SK-N-SH (cell line): ENCODE measurements at regions not wholly inside any gene's neighbourhood (a gene's known extent, or its start where the extent isn't known, plus 50 kb on each side); places are given as distances from the start of the nearest gene placed in this dataset.
"Not testable (repeated sequence)": the region's sequence is repeated elsewhere in the genome, so short reads cannot be mapped to it uniquely, and the experiment has no call there.

ENCODE experiments used
- CTCF ChIA-PET: fragments of 300-600, 350-600 bp; formaldehyde crosslinking; extraction: SDS; loops from one replicate; lab custom pipeline; 2021; lab: Yijun Ruan, JAX
- POLR2A ChIA-PET: fragments of 350-600 bp; sonication (Branson Sonifier 250); formaldehyde crosslinking; extraction: SDS; loops from one replicate; lab custom pipeline; 2020; ENCODE audit warnings: antibody characterized with exemption, inconsistent platforms; lab: Yijun Ruan, JAX
- DNase-seq: peaks from one replicate; pipeline ENCODE4 v3.0.0; 2012
- H2AFZ ChIP-seq: fragments of 200-600 bp; sonication (generic); 2 replicates; pipeline ENCODE4 v1.8.1; 2016; ENCODE audit warnings: antibody characterized with exemption, mild to moderate bottlenecking, low read depth
- H3F3A ChIP-seq: fragments of 200-600 bp; sonication (generic); replicated peaks from 2 replicates; pipeline ENCODE3; 2016; ENCODE audit warnings: antibody characterized with exemption, mild to moderate bottlenecking; ENCODE audit not compliant: insufficient read depth
- H3K27ac ChIP-seq, 2 experiments: fragments of 200-500 bp in 1 of 2; fragments of 200-600 bp in 1 of 2; sonication (Bioruptor generic) in 1 of 2; sonication (generic), shearing (Covaris generic) in 1 of 2; 2 replicates each; pipeline versions ENCODE4 v1.5.1 to v1.6.1; 2014 to 2016; ENCODE audit warnings: low read depth in 2 of 2, inconsistent platforms in 1 of 2, low read length in 1 of 2, mild to moderate bottlenecking in 1 of 2, mixed read lengths in 1 of 2
- H3K27me3 ChIP-seq: fragments of 200-600 bp; sonication (generic), shearing (Covaris generic); 2 replicates; pipeline ENCODE4 v1.6.1; 2016; ENCODE audit warnings: mixed run types; ENCODE audit not compliant: insufficient read depth
- H3K36me3 ChIP-seq, 2 experiments: fragments of 200-500 bp in 1 of 2; fragments of 200-600 bp in 1 of 2; sonication (Bioruptor generic) in 1 of 2; sonication (generic) in 1 of 2; replicated peaks in 1 of 2; 2 replicates each; pipeline versions ENCODE3 to v1.5.1; 2014 to 2016; ENCODE audit warnings: low read length in 1 of 2, mild to moderate bottlenecking in 1 of 2; ENCODE audit not compliant: insufficient read depth in 2 of 2, control insufficient read depth in 1 of 2
- H3K4me1 ChIP-seq, 2 experiments: fragments of 200-500 bp in 1 of 2; fragments of 200-600 bp in 1 of 2; sonication (Bioruptor generic) in 1 of 2; sonication (generic), shearing (Covaris generic) in 1 of 2; 2 replicates each; pipeline versions ENCODE4 v1.5.1 to v1.6.1; 2014 to 2016; ENCODE audit warnings: low read depth in 1 of 2, low read length in 1 of 2, mixed run types in 1 of 2; ENCODE audit not compliant: insufficient read depth in 2 of 2, control insufficient read depth in 1 of 2
- H3K4me2 ChIP-seq: fragments of 200-600 bp; sonication (generic), shearing (Covaris generic); 2 replicates; pipeline ENCODE4 v1.6.1; 2017; ENCODE audit warnings: mixed run types
- H3K4me3 ChIP-seq, 2 experiments: fragments of 200-500 bp in 1 of 2; fragments of 200-600 bp in 1 of 2; sonication (Bioruptor generic) in 1 of 2; sonication (generic), shearing (Covaris generic) in 1 of 2; 2 replicates each; pipeline versions ENCODE4 v1.5.1 to v1.8.1; 2014 to 2016; ENCODE audit warnings: low read depth in 2 of 2, inconsistent platforms in 1 of 2, low read length in 1 of 2, mild to moderate bottlenecking in 1 of 2, mixed read lengths in 1 of 2, moderate library complexity in 1 of 2
- H3K79me2 ChIP-seq: fragments of 200-600 bp; sonication (generic); 2 replicates; pipeline ENCODE4 v1.8.1; 2017; ENCODE audit warnings: mild to moderate bottlenecking; ENCODE audit not compliant: insufficient read depth
- H3K9ac ChIP-seq: fragments of 200-600 bp; sonication (generic); 2 replicates; pipeline ENCODE4 v1.6.1; 2017; ENCODE audit warnings: mixed run types
- H3K9me2 ChIP-seq: fragments of 200-600 bp; sonication (generic); 2 replicates; pipeline ENCODE4 v1.6.1; 2017; ENCODE audit warnings: mixed run types
- H3K9me3 ChIP-seq: fragments of 200-600 bp; sonication (generic); 2 replicates; pipeline ENCODE4 v1.6.1; 2017; ENCODE audit warnings: mixed run types, mild to moderate bottlenecking, moderate library complexity
- H4K20me1 ChIP-seq: fragments of 200-600 bp; sonication (generic); 2 replicates; pipeline ENCODE4 v1.6.1; 2017; ENCODE audit warnings: mild to moderate bottlenecking, mixed run types; ENCODE audit not compliant: insufficient read depth
- WGBS: methylation state at CpG from one replicate; pipeline ENCODE4 v1.1.6; 2017; ENCODE audit warnings: low lambda C conversion rate; 5-methylcytosine and 5-hydroxymethylcytosine counted together

DNA sequence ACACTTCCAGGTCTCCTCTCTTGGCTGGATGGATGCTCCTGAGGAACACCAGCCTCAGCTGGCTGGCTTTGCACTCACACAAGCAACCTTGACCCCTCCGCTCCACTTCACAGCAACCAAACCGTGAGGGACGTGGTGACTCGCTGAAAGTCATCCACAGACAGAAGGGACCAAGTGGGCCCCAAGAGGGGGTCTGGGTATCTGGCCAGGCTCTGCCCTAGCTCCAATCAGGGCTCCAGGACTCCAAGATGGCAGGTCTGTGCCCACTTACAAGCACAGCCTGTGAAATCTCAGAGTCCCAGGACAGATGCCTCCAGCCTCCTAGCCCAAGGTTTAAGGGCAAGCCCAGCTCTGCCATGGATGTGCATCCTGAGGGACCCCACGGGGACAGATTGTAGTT, 74.2 kb downstream of the KCNJ18 start:
- CTCF ChIA-PET, H3K4me2 ChIP-seq, H3K27ac ChIP-seq, H4K20me1 ChIP-seq, H2AFZ ChIP-seq, POLR2A ChIA-PET, H3K4me1 ChIP-seq, H3F3A ChIP-seq, DNase-seq, H3K9ac ChIP-seq, H3K79me2 ChIP-seq, H3K4me3 ChIP-seq, H3K9me3 ChIP-seq, H3K9me2 ChIP-seq, H3K36me3 ChIP-seq: not testable (repeated sequence)
- 20% methylated on average over 2 of the region's 5 CpGs for WGBS
- H3K27me3 ChIP-seq: peaks cover 13% of the 10 kb centered on the region

DNA sequence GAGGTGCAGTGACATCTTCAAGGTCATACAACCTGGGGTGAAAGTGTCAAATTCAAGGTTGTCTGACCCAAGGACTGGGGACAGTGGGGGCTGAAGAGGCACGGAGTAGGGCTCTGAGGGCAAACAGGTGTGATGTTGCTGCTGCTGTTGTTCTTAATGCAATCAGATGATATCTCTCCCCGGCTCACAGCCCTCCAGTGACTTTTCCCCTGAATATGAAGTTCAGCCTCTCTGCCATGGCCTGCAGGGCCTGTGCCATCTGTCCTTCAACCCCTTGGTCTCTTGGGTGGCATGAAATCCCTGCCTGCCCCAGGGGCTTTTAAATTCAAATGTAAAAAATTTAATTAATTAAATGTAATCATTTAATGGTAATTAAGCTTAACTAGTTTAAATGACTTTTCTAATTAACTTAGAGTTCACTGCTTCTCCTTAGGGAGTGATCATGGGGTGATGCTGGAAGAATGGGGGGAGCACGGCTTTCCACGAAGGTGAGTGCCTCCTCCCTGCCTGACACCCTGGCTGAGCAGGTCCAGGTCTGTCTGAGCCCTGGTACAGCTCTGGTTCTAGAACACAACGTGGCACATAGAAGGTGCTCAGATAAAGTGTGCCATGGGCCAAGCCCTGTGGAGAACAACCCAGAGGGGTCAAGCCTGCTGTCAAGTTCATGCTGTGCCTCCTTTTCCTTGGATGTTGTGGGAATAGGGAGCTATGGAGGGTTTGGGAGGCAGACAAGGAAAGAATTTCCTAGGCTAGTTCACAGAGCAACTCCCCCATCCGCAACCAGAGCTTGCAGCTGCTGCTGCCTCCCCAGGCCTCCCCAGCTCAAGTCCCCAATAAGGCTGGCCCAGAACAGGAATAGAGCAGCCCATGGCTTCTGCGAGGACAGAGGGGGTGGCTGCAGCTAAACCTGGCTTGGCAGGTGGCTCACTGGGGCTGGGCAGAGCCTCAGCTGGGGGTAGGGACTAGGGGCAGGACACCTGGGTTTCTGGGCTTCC, 75.1 kb downstream of the KCNJ18 start:
- WGBS: 13% methylated on average over 7 of the region's 7 CpGs
- H3K9me2 ChIP-seq, POLR2A ChIA-PET, H4K20me1 ChIP-seq, H2AFZ ChIP-seq, H3K9ac ChIP-seq, H3K4me1 ChIP-seq, H3K79me2 ChIP-seq, H3K4me2 ChIP-seq, H3K9me3 ChIP-seq, H3K4me3 ChIP-seq, H3K27ac ChIP-seq, DNase-seq, H3K36me3 ChIP-seq, CTCF ChIA-PET, H3F3A ChIP-seq: not testable (repeated sequence)
- peaks cover 13% of the 10 kb centered on the region for H3K27me3 ChIP-seq

DNA sequence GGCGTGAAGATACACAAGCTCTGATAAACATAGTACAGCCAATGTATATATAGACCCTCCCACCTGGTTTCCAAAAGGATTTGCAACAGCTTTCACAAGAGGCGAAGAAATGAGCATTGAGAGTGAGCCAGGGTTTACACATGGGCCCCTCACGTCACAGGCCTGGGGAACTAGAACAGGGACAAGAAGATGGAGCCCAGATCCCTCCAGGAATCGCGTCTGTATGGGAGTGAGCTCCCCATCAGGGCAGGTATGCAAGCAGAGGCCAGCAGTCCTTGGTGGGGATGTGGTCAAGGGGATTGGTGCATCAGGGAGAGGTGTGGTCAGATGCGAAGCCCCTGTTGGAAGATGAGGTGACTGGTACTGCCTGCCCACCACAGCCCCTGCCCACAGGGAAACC, 75.9 kb downstream of the KCNJ18 start:
- H3F3A ChIP-seq, H3K9ac ChIP-seq, H3K79me2 ChIP-seq, H3K9me2 ChIP-seq, H4K20me1 ChIP-seq, H2AFZ ChIP-seq, H3K4me3 ChIP-seq, H3K4me2 ChIP-seq, H3K36me3 ChIP-seq, CTCF ChIA-PET, H3K27ac ChIP-seq, H3K4me1 ChIP-seq, H3K9me3 ChIP-seq, POLR2A ChIA-PET, DNase-seq: not testable (repeated sequence)
- WGBS: 12% methylated on average over 6 of the region's 6 CpGs
- peaks cover 13% of the 10 kb centered on the region for H3K27me3 ChIP-seq

DNA sequence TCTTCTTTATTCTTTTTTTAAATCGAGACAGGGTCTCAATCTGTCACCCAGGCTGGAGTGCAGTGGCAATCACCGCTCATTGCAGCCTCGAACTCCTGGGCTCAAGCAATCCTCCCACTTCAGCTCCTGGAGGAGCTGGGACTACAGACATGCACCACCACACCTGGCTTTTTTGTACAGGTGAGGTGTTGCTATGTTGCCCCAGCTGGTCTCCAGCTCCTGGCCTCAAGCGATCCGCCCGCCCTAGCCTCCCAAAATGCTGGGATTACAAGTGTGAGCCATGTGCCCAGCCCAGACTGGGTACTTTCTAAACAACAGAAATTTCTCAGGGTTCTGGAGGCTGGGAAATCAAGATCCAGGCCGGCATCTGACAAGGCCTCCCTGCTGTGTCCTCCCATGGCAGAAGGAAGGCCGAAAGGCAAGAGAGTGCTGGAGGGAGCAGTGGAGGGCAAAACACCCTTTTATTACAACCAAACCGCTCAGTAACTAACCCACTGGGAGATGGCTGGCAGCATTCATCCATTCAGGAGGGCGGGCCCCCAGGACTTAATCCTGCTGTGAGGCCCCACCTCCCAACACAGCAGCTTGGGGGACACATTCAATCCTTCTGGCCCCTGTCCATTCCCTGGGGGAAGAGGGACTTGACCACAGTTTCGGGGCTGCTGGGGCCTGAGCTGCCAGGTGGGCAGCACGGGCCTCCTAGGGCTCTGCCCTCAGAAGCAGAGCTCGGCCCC, 76.6 kb downstream of the KCNJ18 start:
- H3K9ac ChIP-seq, H3F3A ChIP-seq, H3K4me1 ChIP-seq, H3K79me2 ChIP-seq, H2AFZ ChIP-seq, CTCF ChIA-PET, H3K27ac ChIP-seq, H3K36me3 ChIP-seq, H3K9me2 ChIP-seq, H3K4me2 ChIP-seq, POLR2A ChIA-PET, DNase-seq, H3K27me3 ChIP-seq, H3K4me3 ChIP-seq, H3K9me3 ChIP-seq, H4K20me1 ChIP-seq: not testable (repeated sequence)
- 20% methylated on average over 12 of the region's 13 CpGs for WGBS

DNA sequence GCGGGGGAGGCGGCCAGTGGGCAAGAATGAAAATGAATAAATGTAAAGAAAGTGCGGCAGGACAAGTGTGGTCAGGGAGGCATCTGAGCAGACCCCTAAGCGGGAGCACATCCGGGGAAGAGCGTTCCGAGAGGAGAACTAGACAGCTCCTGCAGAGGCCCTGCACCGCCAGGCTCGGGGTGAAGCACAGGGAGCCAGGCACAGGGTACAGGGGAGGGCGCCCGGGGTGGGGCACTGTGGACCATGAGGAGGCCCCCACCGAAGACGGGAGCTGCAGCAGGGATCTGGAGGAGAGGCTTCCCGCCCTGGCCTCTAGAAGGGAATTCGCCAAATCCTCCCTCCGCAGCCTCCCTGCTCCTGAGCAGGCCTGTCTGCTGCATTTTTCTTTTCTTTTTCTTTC, 77.5 kb downstream of the KCNJ18 start:
- 62% methylated on average over 11 of the region's 16 CpGs for WGBS
- H3K9me3 ChIP-seq, DNase-seq, H3F3A ChIP-seq, H3K79me2 ChIP-seq, H3K4me2 ChIP-seq, H4K20me1 ChIP-seq, CTCF ChIA-PET, H3K9ac ChIP-seq, H2AFZ ChIP-seq, POLR2A ChIA-PET, H3K9me2 ChIP-seq, H3K27ac ChIP-seq, H3K4me1 ChIP-seq, H3K4me3 ChIP-seq, H3K36me3 ChIP-seq: not testable (repeated sequence)
- peaks cover 12% of the 10 kb centered on the region; the same call in 1 of the 2 replicates for H3K27me3 ChIP-seq
